Mesenchymal stem cell (in vitro differentiated cells and primary cell): ENCODE measurements at regions not wholly inside any gene's neighbourhood (a gene's known extent, or its start where the extent isn't known, plus 50 kb on each side); places are given as distances from the start of the nearest gene placed in this dataset.
"Not testable (repeated sequence)": the region's sequence is repeated elsewhere in the genome, so short reads cannot be mapped to it uniquely, and the experiment has no call there.

Experiments used
- DNase-seq: peaks from one replicate; pipeline ENCODE4 v3.0.0-alpha.2; 2013
- H2AFZ ChIP-seq: one replicate; pipeline ENCODE4 v1.6.1; 2013; ENCODE audit warnings: low read depth, mild to moderate bottlenecking, control low read depth, inconsistent platforms, low read length, moderate library complexity
- H2AK5ac ChIP-seq: 2 replicates; pipeline ENCODE4 v1.6.1; 2013; ENCODE audit warnings: low read length, moderate library complexity, mild to moderate bottlenecking, inconsistent platforms; ENCODE audit not compliant: severe bottlenecking
- H2BK120ac ChIP-seq: one replicate; pipeline ENCODE4 v1.6.1; 2013; ENCODE audit warnings: low read depth, mild to moderate bottlenecking, inconsistent platforms, low read length, moderate library complexity
- H2BK12ac ChIP-seq, 2 experiments: one replicate each; pipeline ENCODE4 v1.6.1; 2013; ENCODE audit warnings: inconsistent platforms in 2 of 2, low read length in 2 of 2, mild to moderate bottlenecking in 2 of 2, moderate library complexity in 2 of 2, control low read depth in 1 of 2
- H2BK15ac ChIP-seq: one replicate; pipeline ENCODE4 v1.6.1; 2013; ENCODE audit warnings: mild to moderate bottlenecking, low read depth, inconsistent platforms; ENCODE audit not compliant: poor library complexity, severe bottlenecking
- H2BK5ac ChIP-seq: 2 replicates; pipeline ENCODE4 v1.6.1; 2013; ENCODE audit warnings: low read depth, mild to moderate bottlenecking, low read length, control low read depth, inconsistent platforms; ENCODE audit not compliant: poor library complexity, severe bottlenecking
- H3K14ac ChIP-seq, 2 experiments: one replicate each; pipeline ENCODE4 v1.6.1; 2013; ENCODE audit warnings: inconsistent platforms in 2 of 2, low read length in 2 of 2, control low read depth in 1 of 2, mild to moderate bottlenecking in 1 of 2, moderate library complexity in 1 of 2
- H3K18ac ChIP-seq, 2 experiments: one replicate each; pipeline ENCODE4 v1.6.1; 2013; ENCODE audit warnings: inconsistent platforms in 2 of 2, low read length in 2 of 2, control low read depth in 1 of 2, low read depth in 1 of 2, mild to moderate bottlenecking in 1 of 2
- H3K23ac ChIP-seq, 2 experiments: one replicate each; pipeline ENCODE4 v1.6.1; 2013; ENCODE audit warnings: inconsistent platforms in 2 of 2, low read length in 2 of 2, mild to moderate bottlenecking in 2 of 2, moderate library complexity in 2 of 2, control low read depth in 1 of 2
- H3K27ac ChIP-seq: 2 replicates; pipeline ENCODE4 v1.5.1; 2013; ENCODE audit warnings: mild to moderate bottlenecking, moderate library complexity, low read length, control low read depth, inconsistent platforms; ENCODE audit not compliant: poor library complexity, severe bottlenecking
- H3K27me3 ChIP-seq, 2 experiments: 2 replicates each; pipeline versions ENCODE4 v1.6.1 to v1.7.0; 2013; ENCODE audit warnings: low read length in 2 of 2, mild to moderate bottlenecking in 2 of 2, moderate library complexity in 2 of 2, control low read depth in 1 of 2, inconsistent platforms in 1 of 2; ENCODE audit not compliant: control insufficient read depth in 1 of 2, insufficient read depth in 1 of 2
- H3K36me3 ChIP-seq, 2 experiments: 2 replicates each; pipeline versions ENCODE4 v1.6.1 to v1.7.0; 2013; ENCODE audit warnings: low read length in 2 of 2, control low read depth in 1 of 2, inconsistent platforms in 1 of 2, low read depth in 1 of 2, mild to moderate bottlenecking in 1 of 2; ENCODE audit not compliant: insufficient read depth in 2 of 2, control insufficient read depth in 1 of 2
- H3K4ac ChIP-seq, 2 experiments: one replicate each; pipeline ENCODE4 v1.6.1; 2013; ENCODE audit warnings: inconsistent platforms in 2 of 2, low read length in 2 of 2, mild to moderate bottlenecking in 2 of 2, moderate library complexity in 2 of 2, control low read depth in 1 of 2, low read depth in 1 of 2
- H3K4me1 ChIP-seq: 2 replicates; pipeline ENCODE4 v1.6.1; 2013; ENCODE audit warnings: low read depth, low read length, control low read depth; ENCODE audit not compliant: control insufficient read depth, insufficient read depth
- H3K4me2 ChIP-seq: 2 replicates; pipeline ENCODE4 v1.6.1; 2013; ENCODE audit warnings: low read length, mild to moderate bottlenecking, inconsistent platforms; ENCODE audit not compliant: poor library complexity, severe bottlenecking
- H3K4me3 ChIP-seq, 2 experiments: 2 replicates each; pipeline versions ENCODE4 v1.5.1 to v1.7.0; 2013; ENCODE audit warnings: low read length in 2 of 2, mild to moderate bottlenecking in 2 of 2, control low read depth in 1 of 2, low read depth in 1 of 2; ENCODE audit not compliant: insufficient read depth in 1 of 2
- H3K79me1 ChIP-seq: replicated peaks from 2 replicates; pipeline ENCODE4 v1.6.1; 2013; ENCODE audit warnings: mild to moderate bottlenecking, control low read depth, low read length, inconsistent platforms; ENCODE audit not compliant: poor library complexity, severe bottlenecking
- H3K9ac ChIP-seq: 2 replicates; pipeline ENCODE4 v1.7.0; 2013; ENCODE audit warnings: mild to moderate bottlenecking, low read length, moderate library complexity
- H3K9me3 ChIP-seq: 2 replicates; pipeline ENCODE4 v1.7.0; 2013; ENCODE audit warnings: mild to moderate bottlenecking, low read length; ENCODE audit not compliant: control insufficient read depth
- H4K8ac ChIP-seq: one replicate; pipeline ENCODE4 v1.6.1; 2013; ENCODE audit warnings: inconsistent platforms, mild to moderate bottlenecking, low read length, moderate library complexity
- H4K91ac ChIP-seq: one replicate; pipeline ENCODE4 v1.6.1; 2013; ENCODE audit warnings: mild to moderate bottlenecking, low read length, inconsistent platforms
- WGBS: methylation state at CpG from one replicate; pipeline ENCODE4 v1.1.7; 2013; ENCODE audit warnings: mixed read lengths; 5-methylcytosine and 5-hydroxymethylcytosine counted together

DNA sequence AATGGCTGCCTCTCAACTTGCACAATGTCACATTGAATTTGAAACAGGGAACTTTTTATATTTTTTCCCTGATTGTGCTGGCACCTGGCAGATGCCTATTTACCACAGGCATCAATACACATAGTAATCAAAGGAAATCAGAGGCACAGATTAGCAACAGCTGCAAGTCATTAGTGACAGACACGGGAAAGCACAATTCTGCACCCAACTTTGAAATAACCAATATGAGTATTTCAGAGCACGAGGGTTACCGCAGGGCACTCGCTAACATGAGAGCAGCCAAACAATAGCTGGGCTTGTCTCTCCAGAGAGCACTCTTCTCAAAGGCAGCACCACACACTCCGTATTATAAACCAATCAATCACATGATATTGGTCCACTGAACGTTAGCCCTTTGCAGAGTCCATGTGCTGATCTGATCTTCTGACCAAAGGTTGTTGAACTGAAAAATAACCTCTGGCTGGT lies 149.5 kb downstream of the RNF144B start:
- H3K4ac ChIP-seq = no peak overlapping the region
- H3K14ac ChIP-seq = no peak overlapping the region
- no peak overlapping the region for H3K4me2 ChIP-seq
- 79% methylated on average over 6 of the region's 6 CpGs for whole genome bisulfite sequencing
- H3K4me1 ChIP-seq = no peaks in the 10 kb centered on the region
- no peak overlapping the region for H4K91ac ChIP-seq
- no peak overlapping the region for H2BK12ac ChIP-seq
- H2BK15ac ChIP-seq = no peak overlapping the region
- no peak overlapping the region for H2BK5ac ChIP-seq
- H3K4me3 ChIP-seq = no peak overlapping the region
- no peak overlapping the region for H4K8ac ChIP-seq
- no peak for DNase-seq
- no peak overlapping the region for H2BK120ac ChIP-seq
- no peaks in the 10 kb centered on the region for H3K36me3 ChIP-seq
- no peak overlapping the region for H3K27ac ChIP-seq
- no peaks in the 10 kb centered on the region for H3K9me3 ChIP-seq
- no peak overlapping the region for H3K18ac ChIP-seq
- no peak overlapping the region for H2AFZ ChIP-seq
- H2AK5ac ChIP-seq = no peak overlapping the region
- H3K27me3 ChIP-seq = peaks cover 0 to 7% of the 10 kb centered on the region in 2 experiments
- no peaks in the 10 kb centered on the region for H3K79me1 ChIP-seq
- H3K9ac ChIP-seq = no peak overlapping the region
- H3K23ac ChIP-seq = no peak overlapping the region

DNA sequence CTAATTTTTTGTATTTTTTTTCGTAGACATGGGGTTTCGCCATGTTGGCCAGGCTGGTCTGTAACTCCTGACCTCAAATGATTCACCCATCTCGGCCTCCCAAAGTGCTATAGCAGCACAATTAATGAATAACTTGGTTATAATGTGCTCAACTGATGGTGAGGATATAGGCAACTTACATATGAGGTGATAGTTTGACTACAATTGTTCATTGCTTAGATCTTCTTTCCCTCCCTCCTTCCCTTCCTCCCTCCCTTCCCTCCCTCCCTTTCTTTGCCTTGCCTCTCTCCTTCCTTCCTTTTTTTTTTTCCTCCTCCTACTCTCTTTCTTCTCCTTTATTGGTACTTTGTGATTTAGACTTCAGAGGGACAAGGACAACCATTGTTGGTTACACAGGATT lies 151.2 kb downstream of the RNF144B start:
- H3K4me3 ChIP-seq = no peak overlapping the region
- peaks cover 0 to 7% of the 10 kb centered on the region in 2 experiments for H3K27me3 ChIP-seq
- no peak overlapping the region for H2BK12ac ChIP-seq
- H3K36me3 ChIP-seq = no peaks in the 10 kb centered on the region
- H3K9ac ChIP-seq = no peak overlapping the region
- H2AK5ac ChIP-seq = no peak overlapping the region
- no peak overlapping the region for H4K91ac ChIP-seq
- H2BK5ac ChIP-seq = no peak overlapping the region
- no peak for DNase-seq
- H3K18ac ChIP-seq = no peak overlapping the region
- H3K4ac ChIP-seq = no peak overlapping the region
- no peak overlapping the region for H3K14ac ChIP-seq
- no peak overlapping the region for H2BK15ac ChIP-seq
- H2BK120ac ChIP-seq = no peak overlapping the region
- no peaks in the 10 kb centered on the region for H3K4me1 ChIP-seq
- H3K27ac ChIP-seq = no peak overlapping the region
- peaks cover 3% of the 10 kb centered on the region for H3K9me3 ChIP-seq
- no peak overlapping the region for H4K8ac ChIP-seq
- H3K79me1 ChIP-seq = no peaks in the 10 kb centered on the region
- WGBS = 83% methylated on average over 2 of the region's 3 CpGs
- no peak overlapping the region for H3K4me2 ChIP-seq
- no peak overlapping the region for H2AFZ ChIP-seq
- H3K23ac ChIP-seq = no peak overlapping the region

DNA sequence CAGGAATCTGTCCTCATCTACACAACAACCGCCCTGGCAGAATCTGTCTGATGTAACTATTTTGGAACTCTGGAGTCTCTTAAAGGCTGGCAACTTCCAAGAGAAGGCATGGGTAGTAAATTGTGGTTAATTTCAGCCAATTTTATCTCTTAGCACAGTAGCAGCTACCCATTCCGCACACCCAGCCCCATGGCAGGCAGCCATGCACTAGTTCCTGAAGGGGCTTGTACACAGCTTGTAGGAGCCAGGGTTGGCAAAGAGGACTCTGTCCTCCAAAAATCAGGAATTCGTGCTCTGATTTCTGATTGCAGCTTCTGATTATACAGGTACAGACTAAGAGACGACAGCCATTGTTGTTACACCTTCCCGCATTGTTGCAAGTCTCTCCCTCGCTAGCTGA lies 155.9 kb downstream of the RNF144B start:
- H3K14ac ChIP-seq = no peak overlapping the region

DNA sequence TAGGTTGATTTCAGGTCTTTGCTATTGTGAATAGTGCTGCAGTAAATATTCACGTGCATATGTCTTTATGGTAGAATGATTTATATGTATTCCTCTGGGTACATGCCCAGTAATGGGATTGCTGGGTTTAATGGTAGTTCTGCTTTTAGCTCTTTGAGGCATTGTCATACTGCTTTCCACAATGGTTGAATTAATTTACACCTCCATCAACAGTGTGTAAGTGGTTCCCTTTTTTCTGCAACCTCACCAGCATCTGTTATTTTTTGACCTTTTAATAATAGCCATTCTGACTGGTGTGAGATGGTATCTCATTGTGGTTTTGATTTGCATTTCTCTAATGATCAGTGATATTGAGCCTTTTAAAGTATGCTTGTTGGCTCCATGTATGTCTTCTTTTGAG lies 158.0 kb downstream of the RNF144B start:
- H3K4me3 ChIP-seq, H2AFZ ChIP-seq, H2BK5ac ChIP-seq, H2BK15ac ChIP-seq, H4K91ac ChIP-seq, H3K23ac ChIP-seq, H3K27ac ChIP-seq, H3K4ac ChIP-seq, H4K8ac ChIP-seq, H3K9ac ChIP-seq, H3K14ac ChIP-seq, H3K4me2 ChIP-seq, H2BK120ac ChIP-seq, H3K27me3 ChIP-seq, H3K36me3 ChIP-seq, H3K18ac ChIP-seq, H2BK12ac ChIP-seq, H3K4me1 ChIP-seq, DNase-seq, H2AK5ac ChIP-seq, H3K79me1 ChIP-seq: not testable (repeated sequence)
- 82% methylated on average over 1 of the region's 1 CpG for WGBS
- peaks cover 10% of the 10 kb centered on the region for H3K9me3 ChIP-seq

More for the DNA sequence above, 155.9 kb downstream of the RNF144B start:
- Histone ChIP-seq H2BK120ac (no peak overlapping the region), H3K4me1 (no peaks in the 10 kb centered on the region), H3K27ac (no peak overlapping the region), H3K36me3 (no peaks in the 10 kb centered on the region), H3K4me3 (no peak overlapping the region), H2BK15ac (no peak overlapping the region), H3K9me3 (peaks cover 10% of the 10 kb centered on the region), H2BK5ac (no peak overlapping the region), H4K8ac (no peak overlapping the region), H3K18ac (no peak overlapping the region), H3K79me1 (no peaks in the 10 kb centered on the region), H3K4ac (no peak overlapping the region), H4K91ac (no peak overlapping the region), H3K23ac (no peak overlapping the region), H2AK5ac (no peak overlapping the region), H2AFZ (no peak overlapping the region), H3K4me2 (no peak overlapping the region), H3K9ac (no peak overlapping the region), H2BK12ac (no peak overlapping the region), H3K27me3 (no peaks in the 10 kb centered on the region)
- WGBS = 77% methylated on average over 6 of the region's 6 CpGs
- DNase-seq = no peak
